ENCODE measurements at regions not wholly inside any gene's neighbourhood (a gene's known extent, or its start where the extent isn't known, plus 50 kb on each side); places are given as distances from the start of the nearest gene placed in this dataset.

- no peaks in the 10 kb centered on the region for H3K36me3 ChIP-seq (ENCODE audit: low read depth)
- no peaks in the 10 kb centered on the region for H3F3A ChIP-seq (ENCODE audit: insufficient read depth, low read depth)
- H2AFZ ChIP-seq, result no peak overlapping the region
- H3K4me2 ChIP-seq, result no peak overlapping the region
- no peak overlapping the region for H3K27ac ChIP-seq
- H3K79me2 ChIP-seq (ENCODE audit: low read depth), result no peaks in the 10 kb centered on the region
- no peaks in the 10 kb centered on the region for H3K9me3 ChIP-seq (ENCODE audit: insufficient read depth, low read depth)
- no peak for TF ChIP-seq CTCF (conservative IDR thresholded peaks at IDR 0.05)
- no peak for TF ChIP-seq EZH2 (IDR thresholded peaks at IDR 0.05; ENCODE audit: low read depth)
- H3K4me3 ChIP-seq, result no peak overlapping the region
- H3K9me2 ChIP-seq (ENCODE audit: insufficient read depth), result no peaks in the 10 kb centered on the region
- intact Hi-C loops (cut with micrococcal nuclease; ENCODE audit: unreplicated experiment), result no loop called here
- POLR2A ChIA-PET (ENCODE audit: unreplicated experiment), result no interaction called here
- no peak for DNase-seq
- CTCF ChIA-PET, result no interaction called here
- BruUV-seq (replicated peaks), result no TSS peak
- no peaks in the 10 kb centered on the region for H4K20me1 ChIP-seq (ENCODE audit: insufficient read depth)
- peaks cover 30% of the 10 kb centered on the region for H3K27me3 ChIP-seq (ENCODE audit: insufficient read depth, low read depth)
- H3K4me1 ChIP-seq (replicated peaks; ENCODE audit: insufficient read depth), result no peaks in the 10 kb centered on the region
Observed at GRCh38 chr10:43981696-43982095, 333.0 kb upstream of the ZNF32 start.

GRCh38 chr10:43981232-43981631, 332.6 kb upstream of the ZNF32 start:
- Histone ChIP-seq H4K20me1 (ENCODE audit: insufficient read depth) (no peaks in the 10 kb centered on the region), H3K27me3 (ENCODE audit: insufficient read depth, low read depth) (peaks cover 30% of the 10 kb centered on the region), H3K9me3 (ENCODE audit: insufficient read depth, low read depth) (no peaks in the 10 kb centered on the region), H3F3A (ENCODE audit: insufficient read depth, low read depth) (no peaks in the 10 kb centered on the region), H3K36me3 (ENCODE audit: low read depth) (no peaks in the 10 kb centered on the region), H2AFZ (no peak overlapping the region), H3K9me2 (ENCODE audit: insufficient read depth) (no peaks in the 10 kb centered on the region), H3K79me2 (ENCODE audit: low read depth) (no peaks in the 10 kb centered on the region), H3K27ac (no peak overlapping the region), H3K4me3 (no peak overlapping the region), H3K4me2 (no peak overlapping the region), H3K4me1 (replicated peaks; ENCODE audit: insufficient read depth) (no peaks in the 10 kb centered on the region)
- DNase-seq, result no peak
- no TSS peak for BruUV-seq (replicated peaks)
- intact Hi-C loops (cut with micrococcal nuclease; ENCODE audit: unreplicated experiment), result no loop called here
- TF ChIP-seq CTCF (conservative IDR thresholded peaks at IDR 0.05) (no peak), EZH2 (IDR thresholded peaks at IDR 0.05; ENCODE audit: low read depth) (no peak)
- CTCF ChIA-PET, result no interaction called here
- POLR2A ChIA-PET (ENCODE audit: unreplicated experiment), result no interaction called here

GRCh38 chr10:43980715-43981114, 332.0 kb upstream of the ZNF32 start:
- TF ChIP-seq EZH2 (IDR thresholded peaks at IDR 0.05; ENCODE audit: low read depth) (no peak), CTCF (conservative IDR thresholded peaks at IDR 0.05) (no peak)
- intact Hi-C loops (cut with micrococcal nuclease; ENCODE audit: unreplicated experiment), result no loop called here
- H3K79me2 ChIP-seq (ENCODE audit: low read depth), result no peaks in the 10 kb centered on the region
- no peak overlapping the region for H3K4me3 ChIP-seq
- BruUV-seq (replicated peaks), result no TSS peak
- H3K9me3 ChIP-seq (ENCODE audit: insufficient read depth, low read depth), result no peaks in the 10 kb centered on the region
- H3K9me2 ChIP-seq (ENCODE audit: insufficient read depth), result no peaks in the 10 kb centered on the region
- H3K27ac ChIP-seq, result no peak overlapping the region
- H4K20me1 ChIP-seq (ENCODE audit: insufficient read depth), result no peaks in the 10 kb centered on the region
- ChIA-PET POLR2A (ENCODE audit: unreplicated experiment) (no interaction called here), CTCF (no interaction called here)
- no peaks in the 10 kb centered on the region for H3K36me3 ChIP-seq (ENCODE audit: low read depth)
- no peak for DNase-seq
- no peak overlapping the region for H2AFZ ChIP-seq
- no peaks in the 10 kb centered on the region for H3F3A ChIP-seq (ENCODE audit: insufficient read depth, low read depth)
- H3K4me1 ChIP-seq (replicated peaks; ENCODE audit: insufficient read depth), result no peaks in the 10 kb centered on the region
- H3K4me2 ChIP-seq, result no peak overlapping the region
- peaks cover 30% of the 10 kb centered on the region for H3K27me3 ChIP-seq (ENCODE audit: insufficient read depth, low read depth)

Measured in PC-9 (cell line).